Fibroblast of skin of left biceps (primary cell): ENCODE measurements at regions not wholly inside any gene's neighbourhood (a gene's known extent, or its start where the extent isn't known, plus 50 kb on each side); places are given as distances from the start of the nearest gene placed in this dataset.

Experiments
- DNase-seq, 2 experiments: peaks; one replicate each; pipeline ENCODE4 v3.0.0-alpha.2; 2013; ENCODE audit warnings: low read depth in 2 of 2

DNA sequence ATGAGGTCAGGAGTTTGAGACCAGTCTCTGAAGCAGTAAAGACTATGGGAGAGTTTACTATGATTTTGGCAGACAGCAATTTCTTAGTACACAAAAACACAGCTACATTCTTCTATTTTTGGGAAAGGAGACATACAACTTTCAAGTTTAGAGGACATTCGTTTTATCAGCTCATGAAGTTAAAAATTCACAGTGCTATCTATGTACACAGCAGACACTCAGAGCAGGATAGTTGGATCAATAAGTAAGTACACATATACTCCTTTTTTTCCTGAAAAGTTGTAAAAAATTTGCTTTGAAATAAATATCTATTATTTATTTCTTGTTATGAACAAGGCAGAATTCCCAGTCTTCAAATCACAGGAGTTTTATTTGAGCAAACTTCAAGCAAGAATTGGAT, 159.7 kb downstream of the SERPINI1 start:
- DNase-seq, result no peak

- no peak for DNase-seq
Observed at GRCh38 chr3:167892205-167892604, 156.7 kb downstream of the SERPINI1 start.

DNA sequence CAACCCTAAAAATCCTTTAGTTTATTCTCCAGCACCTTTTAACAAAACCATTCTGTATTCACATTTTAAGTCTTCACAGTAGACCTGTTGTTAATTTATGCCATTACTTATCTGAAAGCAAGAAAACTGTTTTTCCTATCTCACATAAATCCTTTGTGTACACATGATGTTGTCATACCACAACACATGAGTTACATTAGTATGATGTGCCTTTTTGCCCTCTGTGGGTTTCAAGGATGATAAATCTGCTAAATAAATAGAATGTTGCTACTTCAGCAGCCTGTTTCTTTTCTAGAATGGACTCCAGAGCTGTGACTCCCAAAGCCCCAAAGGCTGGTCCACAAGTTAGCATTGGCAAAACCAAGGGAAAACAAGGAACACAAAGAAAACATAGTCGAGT, 151.6 kb downstream of the SERPINI1 start:
- peak in 1 of 2 experiments; percentile 33 for DNase-seq

DNA sequence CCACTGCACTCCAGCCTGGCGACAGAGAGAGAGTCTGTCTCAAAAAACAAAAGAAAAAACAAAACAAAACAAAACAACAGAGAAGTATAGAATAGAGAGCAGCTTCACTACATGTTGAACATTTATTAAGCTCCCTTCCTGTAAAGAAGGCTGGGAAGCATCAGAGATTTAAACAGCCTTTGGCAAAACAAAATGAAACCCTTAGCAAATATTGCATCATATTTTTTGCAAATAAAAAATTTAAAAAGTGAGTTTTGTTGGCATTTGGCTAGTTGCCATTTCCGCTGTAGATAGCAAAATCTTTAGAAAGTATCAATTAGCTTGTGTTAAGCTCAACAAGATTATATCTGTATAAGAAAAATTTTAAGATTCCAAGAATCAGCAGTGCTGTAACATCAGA, 151.2 kb downstream of the SERPINI1 start:
- no peak for DNase-seq

GRCh38 chr3:167885277-167885676, 149.8 kb downstream of the SERPINI1 start:
- DNase-seq, result no peak

GRCh38 chr3:167884481-167884880, 149.0 kb downstream of the SERPINI1 start:
- no peak for DNase-seq

- DNase-seq, result no peak
Observed at GRCh38 chr3:167883452-167883851, 147.9 kb downstream of the SERPINI1 start.

GRCh38 chr3:167882057-167882667, 146.6 kb downstream of the SERPINI1 start:
- no peak for DNase-seq

DNA sequence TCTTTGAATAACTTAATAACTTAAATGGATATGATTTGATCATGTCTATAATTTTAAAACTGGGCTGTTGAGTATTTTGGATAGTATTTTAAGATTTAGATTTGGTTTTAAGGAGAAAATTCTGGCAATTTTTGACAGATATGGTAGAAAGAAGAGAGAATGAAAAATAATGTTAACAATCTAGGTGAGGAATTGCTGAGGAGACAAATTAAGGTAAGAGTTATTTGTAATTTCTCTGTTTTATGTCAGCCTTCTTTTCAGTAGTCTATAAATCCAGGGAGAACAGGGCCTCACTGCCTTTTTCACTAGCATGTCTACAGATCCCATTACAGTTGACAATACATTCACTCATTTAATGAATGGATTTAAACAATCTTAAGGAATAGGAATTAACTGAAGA, 144.7 kb downstream of the SERPINI1 start:
- no peak for DNase-seq

- DNase-seq, result peak; percentile 73 to 75
Observed at GRCh38 chr3:167876620-167877281, 141.2 kb downstream of the SERPINI1 start.
